ENCODE measurements at regions not wholly inside any gene's neighbourhood (a gene's known extent, or its start where the extent isn't known, plus 50 kb on each side); places are given as distances from the start of the nearest gene placed in this dataset.
"Not testable (repeated sequence)": the region's sequence is repeated elsewhere in the genome, so short reads cannot be mapped to it uniquely, and the experiment has no call there.

DNA sequence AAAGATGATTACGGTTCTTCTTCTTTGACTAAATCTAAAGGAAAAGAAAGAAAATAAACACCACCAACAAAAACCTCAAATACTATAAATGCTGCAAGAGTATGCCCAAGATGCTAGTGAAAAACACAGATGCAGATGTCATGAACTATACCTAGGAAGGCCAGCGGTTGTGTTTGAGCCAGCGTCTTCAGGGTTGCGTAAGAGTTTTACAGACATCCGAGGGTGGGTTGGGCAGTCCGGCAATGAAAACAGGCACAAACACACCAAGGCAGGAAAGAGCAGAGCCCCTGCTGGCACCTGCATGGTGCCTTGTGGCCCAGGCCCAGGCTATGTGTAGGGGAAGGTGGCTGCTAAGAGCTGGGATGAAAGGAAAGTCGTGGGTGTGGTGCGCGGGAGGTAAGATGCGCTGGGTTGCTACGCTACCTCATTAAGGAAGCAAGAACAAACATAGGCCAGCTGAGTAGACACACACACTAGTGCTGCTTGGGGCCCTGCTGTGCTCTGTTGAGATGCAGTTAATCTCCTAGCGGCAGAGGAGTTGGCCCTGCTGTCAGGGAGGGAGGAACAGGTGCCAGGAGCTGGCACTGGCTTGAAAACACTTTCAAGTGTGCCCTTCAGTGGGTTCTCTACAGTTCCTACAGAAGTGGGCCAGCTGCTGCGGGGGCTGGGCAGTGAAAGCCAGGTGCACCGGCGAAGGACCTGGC, 170.2 kb upstream of the PLN start:
- H3K4me1 Mint-ChIP-seq, result peaks cover 13% of the 10 kb centered on the region
- DNase-seq (ENCODE audit: low spot score) (peak; percentile 35), ATAC-seq (peak; percentile 95)
- POLR2A ChIA-PET, result no interaction called here
- peaks cover 5% of the 10 kb centered on the region; the same call in 1 of the 2 replicates for H3K9me3 Mint-ChIP-seq
- no peak overlapping the region for H3K27ac Mint-ChIP-seq
- TF ChIP-seq ERG (CRISPR knock-in tag; IDR thresholded peaks at IDR 0.05) (no peak), PRRX2 (CRISPR knock-in tag; IDR thresholded peaks at IDR 0.05) (no peak), MYBL2 (CRISPR knock-in tag; IDR thresholded peaks at IDR 0.05) (no peak)
- TF ChIP-seq, protein P1, sequence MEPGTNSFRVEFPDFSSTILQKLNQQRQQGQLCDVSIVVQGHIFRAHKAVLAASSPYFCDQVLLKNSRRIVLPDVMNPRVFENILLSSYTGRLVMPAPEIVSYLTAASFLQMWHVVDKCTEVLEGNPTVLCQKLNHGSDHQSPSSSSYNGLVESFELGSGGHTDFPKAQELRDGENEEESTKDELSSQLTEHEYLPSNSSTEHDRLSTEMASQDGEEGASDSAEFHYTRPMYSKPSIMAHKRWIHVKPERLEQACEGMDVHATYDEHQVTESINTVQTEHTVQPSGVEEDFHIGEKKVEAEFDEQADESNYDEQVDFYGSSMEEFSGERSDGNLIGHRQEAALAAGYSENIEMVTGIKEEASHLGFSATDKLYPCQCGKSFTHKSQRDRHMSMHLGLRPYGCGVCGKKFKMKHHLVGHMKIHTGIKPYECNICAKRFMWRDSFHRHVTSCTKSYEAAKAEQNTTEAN (CRISPR knock-in tag; IDR thresholded peaks at IDR 0.05), result no peak
- TF ChIP-seq, protein P2, sequence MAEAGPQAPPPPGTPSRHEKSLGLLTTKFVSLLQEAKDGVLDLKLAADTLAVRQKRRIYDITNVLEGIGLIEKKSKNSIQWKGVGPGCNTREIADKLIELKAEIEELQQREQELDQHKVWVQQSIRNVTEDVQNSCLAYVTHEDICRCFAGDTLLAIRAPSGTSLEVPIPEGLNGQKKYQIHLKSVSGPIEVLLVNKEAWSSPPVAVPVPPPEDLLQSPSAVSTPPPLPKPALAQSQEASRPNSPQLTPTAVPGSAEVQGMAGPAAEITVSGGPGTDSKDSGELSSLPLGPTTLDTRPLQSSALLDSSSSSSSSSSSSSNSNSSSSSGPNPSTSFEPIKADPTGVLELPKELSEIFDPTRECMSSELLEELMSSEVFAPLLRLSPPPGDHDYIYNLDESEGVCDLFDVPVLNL (CRISPR knock-in tag; IDR thresholded peaks at IDR 0.05; ENCODE audit: borderline replicate concordance, low read depth), result no peak
- CTCF ChIA-PET, result no interaction called here
- H3K27me3 Mint-ChIP-seq (ENCODE audit: low read depth), result peaks cover 3% of the 10 kb centered on the region
- no peak overlapping the region for H3K4me3 Mint-ChIP-seq
- no peaks in the 10 kb centered on the region for H3K36me3 Mint-ChIP-seq

GRCh38 chr6:118380620-118381019, 167.5 kb upstream of the PLN start:
- H3K9me3 Mint-ChIP-seq; H3K27me3 Mint-ChIP-seq (ENCODE audit: low read depth); POLR2A ChIA-PET; DNase-seq (ENCODE audit: low spot score); CTCF ChIA-PET; H3K4me3 Mint-ChIP-seq; H3K36me3 Mint-ChIP-seq; H3K27ac Mint-ChIP-seq; ATAC-seq: not testable (repeated sequence)
- peaks cover 14% of the 10 kb centered on the region for H3K4me1 Mint-ChIP-seq

DNA sequence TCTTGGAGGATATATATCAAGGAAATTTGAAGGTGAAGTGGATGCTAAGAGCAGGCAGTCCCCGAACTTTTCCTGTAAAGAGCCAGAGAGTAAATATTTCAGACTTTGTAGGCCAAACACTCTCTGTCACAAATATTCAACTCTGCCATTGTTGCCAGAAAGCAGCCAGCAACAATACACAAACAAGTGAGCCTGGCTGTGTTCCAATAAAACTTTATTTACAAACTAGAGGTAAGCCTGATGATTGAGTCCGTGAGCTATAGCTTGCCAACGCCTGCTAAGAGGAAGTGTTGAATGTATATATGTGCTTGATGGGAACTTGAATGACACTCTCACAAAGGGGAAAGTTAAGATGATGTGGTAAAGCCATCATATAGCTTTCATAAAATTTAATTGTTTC, 166.0 kb upstream of the PLN start:
- TF ChIP-seq, protein P3, sequence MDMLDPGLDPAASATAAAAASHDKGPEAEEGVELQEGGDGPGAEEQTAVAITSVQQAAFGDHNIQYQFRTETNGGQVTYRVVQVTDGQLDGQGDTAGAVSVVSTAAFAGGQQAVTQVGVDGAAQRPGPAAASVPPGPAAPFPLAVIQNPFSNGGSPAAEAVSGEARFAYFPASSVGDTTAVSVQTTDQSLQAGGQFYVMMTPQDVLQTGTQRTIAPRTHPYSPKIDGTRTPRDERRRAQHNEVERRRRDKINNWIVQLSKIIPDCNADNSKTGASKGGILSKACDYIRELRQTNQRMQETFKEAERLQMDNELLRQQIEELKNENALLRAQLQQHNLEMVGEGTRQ (CRISPR knock-in tag; IDR thresholded peaks at IDR 0.05), result no peak
- TF ChIP-seq ZNF671 (CRISPR knock-in tag; IDR thresholded peaks at IDR 0.05) (no peak), ZNF532 (CRISPR knock-in tag; IDR thresholded peaks at IDR 0.05; ENCODE audit: borderline replicate concordance) (no peak), NFYB (CRISPR knock-in tag; conservative IDR thresholded peaks at IDR 0.05; ENCODE audit: low read depth) (no peak)
- DNase-seq (ENCODE audit: low spot score) (no peak), ATAC-seq (no peak)
- peaks cover 14% of the 10 kb centered on the region for H3K9me3 Mint-ChIP-seq
- CTCF ChIA-PET, result no interaction called here
- H3K4me1 Mint-ChIP-seq, result peaks cover 12% of the 10 kb centered on the region
- no peaks in the 10 kb centered on the region for H3K36me3 Mint-ChIP-seq
- POLR2A ChIA-PET, result no interaction called here
- H3K27me3 Mint-ChIP-seq (ENCODE audit: low read depth), result peaks cover 3% of the 10 kb centered on the region
- H3K27ac Mint-ChIP-seq, result no peak overlapping the region
- no peak overlapping the region for H3K4me3 Mint-ChIP-seq

DNA sequence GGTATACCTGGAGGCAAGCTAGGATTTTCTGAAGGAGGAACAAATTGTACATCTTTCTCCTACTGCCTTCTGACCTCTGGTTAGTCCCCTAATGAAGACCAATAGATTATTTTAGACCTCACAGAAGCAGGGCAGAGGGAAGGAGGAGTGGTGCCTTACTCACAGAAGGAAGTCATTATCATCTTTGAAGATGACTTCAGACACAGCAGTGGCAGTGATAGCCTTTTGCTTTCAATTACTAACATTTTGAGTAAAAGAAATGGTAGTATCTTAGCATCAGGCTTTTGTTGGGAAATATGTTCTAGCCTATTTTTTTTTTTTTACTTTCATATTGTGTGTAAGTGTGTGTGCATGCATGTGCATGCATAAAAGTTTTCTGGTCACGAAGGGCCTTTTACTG, 164.2 kb upstream of the PLN start:
- ChIA-PET POLR2A (no interaction called here), CTCF (no interaction called here)
- H3K4me1 Mint-ChIP-seq, result 0 out of 2 replicates have a peak, but pooled peaks cover 2% of the 10 kb centered on the region
- no peak overlapping the region for H3K27ac Mint-ChIP-seq
- H3K9me3 Mint-ChIP-seq, result peaks cover 15% of the 10 kb centered on the region
- H3K27me3 Mint-ChIP-seq (ENCODE audit: low read depth), result peaks cover 3% of the 10 kb centered on the region
- no peak overlapping the region for H3K4me3 Mint-ChIP-seq
- H3K36me3 Mint-ChIP-seq, result no peaks in the 10 kb centered on the region
- DNase-seq (ENCODE audit: low spot score) (no peak), ATAC-seq (no peak)
- TF ChIP-seq CBFB (CRISPR knock-in tag; IDR thresholded peaks at IDR 0.05; ENCODE audit: low read depth) (no peak), ZNF121 (CRISPR knock-in tag; IDR thresholded peaks at IDR 0.05) (no peak), AFF4 (CRISPR knock-in tag; IDR thresholded peaks at IDR 0.05; ENCODE audit: borderline replicate concordance) (no peak), ETV6 (CRISPR knock-in tag; IDR thresholded peaks at IDR 0.05) (no peak)
- TF ChIP-seq, protein P4, sequence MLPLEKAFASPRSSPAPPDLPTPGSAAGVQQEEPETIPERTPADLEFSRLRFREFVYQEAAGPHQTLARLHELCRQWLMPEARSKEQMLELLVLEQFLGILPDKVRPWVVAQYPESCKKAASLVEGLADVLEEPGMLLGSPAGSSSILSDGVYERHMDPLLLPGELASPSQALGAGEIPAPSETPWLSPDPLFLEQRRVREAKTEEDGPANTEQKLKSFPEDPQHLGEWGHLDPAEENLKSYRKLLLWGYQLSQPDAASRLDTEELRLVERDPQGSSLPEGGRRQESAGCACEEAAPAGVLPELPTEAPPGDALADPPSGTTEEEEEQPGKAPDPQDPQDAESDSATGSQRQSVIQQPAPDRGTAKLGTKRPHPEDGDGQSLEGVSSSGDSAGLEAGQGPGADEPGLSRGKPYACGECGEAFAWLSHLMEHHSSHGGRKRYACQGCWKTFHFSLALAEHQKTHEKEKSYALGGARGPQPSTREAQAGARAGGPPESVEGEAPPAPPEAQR (CRISPR knock-in tag; IDR thresholded peaks at IDR 0.05), result no peak

Data from WTC11 (cell line).